GM18502 (cell line): ENCODE measurements at regions not wholly inside any gene's neighbourhood (a gene's known extent, or its start where the extent isn't known, plus 50 kb on each side); places are given as distances from the start of the nearest gene placed in this dataset.
"Not testable (repeated sequence)": the region's sequence is repeated elsewhere in the genome, so short reads cannot be mapped to it uniquely, and the experiment has no call there.

Experiments
- ATAC-seq: cut with Tn5 transposase; IDR thresholded peaks from one replicate; pipeline ENCODE4 v1.9.1; 2021; ENCODE audit warnings: mild to moderate bottlenecking; ENCODE audit not compliant: unreplicated experiment, poor library complexity

DNA sequence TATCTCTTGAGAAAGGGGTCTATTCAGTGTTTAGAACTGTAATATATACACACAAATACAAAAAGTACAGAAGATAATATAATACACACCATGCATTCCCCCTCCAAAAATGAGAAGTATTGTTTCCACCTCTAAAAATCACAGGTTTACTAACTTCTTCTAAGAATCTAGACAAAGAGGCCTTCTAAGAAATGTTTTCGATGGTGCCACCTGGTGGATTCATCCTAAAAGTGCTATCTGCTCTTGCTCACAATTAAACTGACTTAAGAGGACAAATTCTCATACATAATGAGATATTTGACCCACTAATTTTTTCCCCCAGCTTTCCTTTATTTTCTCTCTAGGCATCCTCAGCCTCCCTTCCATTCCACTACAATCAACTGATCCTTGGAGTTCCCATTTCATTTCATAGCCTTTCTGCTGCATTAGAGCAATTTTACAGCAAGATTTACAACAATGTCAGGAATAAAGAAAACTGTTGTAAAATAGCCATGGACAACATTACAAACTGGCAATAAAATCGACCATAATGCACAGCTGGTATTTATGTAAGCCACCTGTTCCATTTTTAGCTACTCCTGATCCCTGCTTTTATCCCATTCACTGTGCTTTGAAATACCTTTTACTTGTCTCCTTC, 124.6 kb downstream of the ARRDC4 start:
- ATAC-seq: no peak

DNA sequence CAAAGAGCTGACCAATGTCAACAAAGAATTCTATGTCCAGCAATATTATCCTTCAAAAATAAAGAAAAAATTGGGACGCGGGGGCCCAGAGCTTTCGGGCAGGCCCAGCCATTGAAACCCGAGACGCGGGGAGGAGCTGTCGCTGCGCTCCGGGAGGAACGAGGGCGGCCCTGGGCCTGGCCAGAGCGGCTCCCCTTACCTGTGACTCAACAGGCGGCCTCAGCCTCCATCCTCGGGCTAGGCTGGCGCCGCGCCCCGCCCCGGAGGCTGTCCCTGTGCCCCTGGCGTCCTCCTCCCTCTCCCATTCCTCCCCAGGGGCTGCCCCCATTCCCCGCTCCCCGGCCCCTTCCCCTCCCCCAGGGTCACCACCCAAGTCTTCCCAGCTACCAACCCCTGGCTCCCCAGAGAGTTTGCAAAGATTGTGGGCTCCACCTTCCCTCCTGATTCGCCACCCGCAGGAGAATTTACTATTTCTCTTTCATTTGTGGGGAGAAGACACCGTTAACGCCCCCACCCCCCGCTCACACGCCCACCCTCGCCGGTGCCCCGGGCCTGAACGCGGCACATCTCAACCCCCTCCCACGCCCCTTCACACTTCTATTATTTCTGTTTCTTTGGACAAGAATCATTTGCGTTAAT, 127.9 kb downstream of the ARRDC4 start:
- peak; percentile 94 for ATAC-seq

DNA sequence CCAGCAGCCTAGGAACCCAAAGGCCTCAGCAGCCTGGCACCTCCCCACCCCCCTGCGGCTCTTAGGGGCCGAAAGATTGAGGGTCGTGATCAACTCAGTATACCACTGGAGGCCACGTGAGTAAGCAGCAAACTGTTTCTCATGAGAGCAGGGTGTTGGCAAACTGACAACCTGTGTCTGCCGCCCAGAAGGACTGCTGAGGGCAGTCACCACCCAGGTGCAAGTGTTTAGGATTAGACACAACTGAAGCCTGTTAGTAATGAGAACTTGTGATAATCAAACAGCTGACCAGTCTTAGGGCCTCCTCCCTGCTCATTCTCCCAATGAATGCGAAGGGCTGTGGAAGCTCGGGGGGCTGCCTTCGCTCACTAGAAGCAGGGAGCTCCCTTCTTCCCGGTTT, 128.8 kb downstream of the ARRDC4 start:
- not testable (repeated sequence) for ATAC-seq

DNA sequence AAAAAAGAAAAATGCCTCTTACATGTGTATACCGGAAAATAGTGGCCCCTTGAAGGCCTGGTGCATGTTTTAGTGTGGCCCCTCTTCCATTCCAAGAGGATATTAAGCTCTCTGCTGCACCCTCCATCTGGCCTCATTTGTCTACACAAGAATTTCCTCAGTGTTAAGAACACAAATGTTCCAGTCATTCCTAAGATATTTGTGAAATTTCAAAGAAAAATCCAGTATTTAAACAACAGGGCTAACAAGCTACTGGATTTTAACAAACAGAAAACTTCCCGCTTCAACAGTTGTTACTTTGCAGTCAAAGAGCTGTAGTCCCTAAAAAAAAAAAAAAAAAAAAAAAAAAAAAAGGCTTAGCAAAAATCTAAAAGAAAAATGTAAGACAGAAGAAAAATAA, 137.5 kb downstream of the ARRDC4 start:
- not testable (repeated sequence) for ATAC-seq

DNA sequence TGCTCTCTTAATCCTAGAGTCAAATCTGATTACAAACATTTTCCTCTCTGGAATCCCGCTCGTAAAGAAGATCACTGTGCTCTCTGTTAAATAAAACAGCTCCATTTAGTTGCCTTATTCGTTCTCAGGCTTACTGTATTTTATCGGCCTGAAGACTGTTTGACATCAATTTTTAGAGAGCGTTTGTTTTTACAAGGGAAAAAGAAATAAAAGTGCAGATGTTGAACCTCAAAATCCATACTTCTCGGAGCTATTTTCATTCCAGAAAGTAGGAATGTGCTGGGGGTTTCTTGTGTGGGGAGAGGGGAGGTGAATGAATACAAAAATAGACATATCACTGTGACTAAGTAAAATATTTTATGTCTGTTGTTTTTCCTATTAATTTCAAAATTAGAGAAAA, 140.1 kb downstream of the ARRDC4 start:
- ATAC-seq: not testable (repeated sequence)

DNA sequence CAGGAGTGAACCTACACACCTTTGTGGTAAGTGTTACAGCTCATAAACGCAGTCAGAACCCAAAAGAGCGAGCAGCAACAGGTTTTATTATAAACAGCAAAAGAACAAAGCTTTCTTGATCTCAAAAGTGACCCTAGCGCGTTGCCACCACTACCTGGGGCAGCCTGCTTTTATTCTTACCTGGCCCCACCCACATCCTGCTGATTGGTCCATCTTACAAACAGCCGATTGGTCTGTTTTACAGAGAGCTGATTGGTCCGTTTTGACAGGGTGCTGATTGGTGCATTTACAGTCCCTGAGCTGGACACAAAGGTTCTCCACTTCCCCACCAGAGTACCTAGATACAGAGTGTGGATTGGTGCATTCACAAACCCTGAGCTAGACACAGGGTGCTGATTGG, 143.1 kb downstream of the ARRDC4 start:
- no peak for ATAC-seq

DNA sequence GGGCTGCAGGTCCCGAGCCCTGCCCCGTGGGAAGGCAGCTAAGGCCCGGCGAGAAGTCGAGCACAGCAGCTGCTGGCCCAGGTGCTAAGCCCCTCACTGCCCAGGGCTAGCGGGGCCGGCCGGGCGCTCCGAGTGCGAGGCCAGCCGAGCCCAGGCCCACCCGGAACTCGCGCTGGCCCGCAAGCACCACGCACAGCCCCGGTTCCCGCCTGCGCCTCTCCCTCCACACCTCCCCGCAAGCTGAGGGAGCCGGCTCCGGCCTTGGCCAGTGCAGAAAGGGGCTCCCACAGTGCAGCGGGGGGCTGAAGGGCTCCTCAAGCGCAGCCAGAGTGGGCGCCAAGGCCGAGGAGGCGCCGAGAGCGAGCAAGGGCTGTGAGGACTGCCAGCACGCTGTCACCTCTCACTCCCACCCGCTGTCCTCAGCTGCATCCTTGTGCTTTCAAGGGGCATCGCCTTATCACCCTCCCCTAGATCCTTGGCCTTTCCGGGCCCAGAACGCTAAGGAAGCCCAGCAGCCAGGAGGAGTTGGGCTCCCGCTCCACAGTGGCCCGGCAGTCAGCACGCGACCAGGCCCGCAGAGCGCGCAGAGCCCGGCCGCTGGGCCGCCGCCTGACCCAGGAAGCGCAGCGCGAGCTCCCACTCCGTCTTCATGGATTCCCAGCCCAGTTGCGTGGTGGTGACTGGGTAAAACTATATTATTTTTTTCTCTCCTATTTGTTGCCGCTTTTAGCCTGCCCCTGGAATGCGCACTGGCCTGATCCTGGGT, 144.1 kb downstream of the ARRDC4 start:
- not testable (repeated sequence) for ATAC-seq

DNA sequence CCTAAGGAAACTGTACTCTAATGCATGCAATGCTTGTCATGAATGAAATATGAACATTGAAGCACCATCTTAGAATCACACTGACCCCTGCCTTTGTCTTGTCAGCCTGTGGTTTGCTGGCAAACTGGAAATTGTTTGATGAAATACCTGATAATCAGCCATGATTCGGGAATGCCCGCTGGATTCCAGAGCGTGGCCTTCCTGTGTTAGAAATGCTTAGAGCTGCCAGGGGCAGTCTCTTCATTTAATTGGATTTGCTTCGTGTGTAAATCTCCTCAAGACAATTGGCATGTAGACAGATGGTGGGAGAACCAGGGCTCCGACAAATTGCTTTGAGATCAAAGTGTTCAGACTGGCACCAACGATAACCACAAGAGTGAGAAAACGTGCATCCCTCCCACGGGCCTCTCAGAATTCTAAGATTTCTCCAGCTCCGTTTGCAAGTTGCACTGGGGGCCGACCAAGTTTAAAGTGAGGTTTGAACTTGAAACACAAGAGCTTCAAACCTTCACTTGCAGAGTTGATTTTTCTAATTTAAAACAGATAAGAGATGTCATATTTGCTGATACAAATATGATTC, 146.2 kb downstream of the ARRDC4 start:
- ATAC-seq: not testable (repeated sequence)

DNA sequence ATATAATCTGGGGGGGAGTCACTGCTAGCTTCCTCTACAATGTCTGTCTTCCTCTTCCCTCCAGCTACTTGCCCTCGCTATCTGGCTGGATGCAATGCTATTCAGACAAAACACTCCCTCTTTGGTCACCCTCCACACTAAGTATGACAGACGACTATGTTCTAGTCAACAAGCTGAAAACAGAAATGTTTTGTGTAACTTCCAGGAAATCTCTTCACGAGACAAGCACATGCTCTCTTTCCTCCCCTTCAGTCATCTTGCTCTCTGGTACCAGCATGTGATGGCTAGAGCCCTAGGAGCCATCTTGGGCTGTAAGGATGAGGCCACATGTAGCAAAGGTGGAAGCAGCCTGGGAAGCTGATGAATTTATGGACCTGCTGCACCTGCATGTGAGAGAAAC, 151.3 kb downstream of the ARRDC4 start:
- no peak for ATAC-seq

DNA sequence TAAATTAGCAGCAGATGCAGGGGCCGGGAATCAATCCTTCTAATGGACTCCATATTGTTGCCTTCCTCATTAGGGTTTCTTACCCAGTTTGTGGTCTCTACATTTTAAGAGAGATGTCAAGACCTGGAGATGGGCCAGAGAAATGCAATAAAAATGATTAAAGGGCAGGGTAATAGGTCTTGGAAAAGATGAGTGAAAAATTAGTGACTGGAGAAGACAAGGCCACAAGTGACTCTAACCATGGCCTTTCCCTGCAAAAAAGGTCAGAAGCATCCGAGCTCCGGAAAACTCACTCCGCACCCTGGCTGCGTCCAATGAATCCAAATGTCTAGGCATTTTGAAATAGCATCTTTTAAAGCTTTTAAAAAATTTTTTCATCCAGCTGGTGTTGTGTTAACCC, 152.8 kb downstream of the ARRDC4 start:
- ATAC-seq: no peak

DNA sequence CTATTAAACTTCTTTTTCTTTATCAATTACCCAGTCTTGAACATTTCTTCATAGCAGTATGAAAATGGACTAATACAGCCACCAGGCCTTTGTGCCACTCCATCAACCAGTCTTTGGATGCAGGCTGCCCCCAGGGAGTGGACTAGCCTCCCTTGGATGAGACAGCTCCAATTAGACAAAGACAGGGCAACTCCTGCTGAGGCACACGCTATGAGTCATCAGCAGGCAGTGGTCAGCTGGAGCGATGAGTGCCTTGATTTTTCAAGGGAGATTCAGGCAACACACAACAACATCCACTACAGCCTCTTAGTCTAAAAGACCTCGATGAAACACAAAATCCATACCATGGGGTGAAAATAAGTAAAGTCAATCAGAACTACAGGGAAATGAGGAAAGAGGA, 160.1 kb downstream of the ARRDC4 start:
- ATAC-seq: no peak

DNA sequence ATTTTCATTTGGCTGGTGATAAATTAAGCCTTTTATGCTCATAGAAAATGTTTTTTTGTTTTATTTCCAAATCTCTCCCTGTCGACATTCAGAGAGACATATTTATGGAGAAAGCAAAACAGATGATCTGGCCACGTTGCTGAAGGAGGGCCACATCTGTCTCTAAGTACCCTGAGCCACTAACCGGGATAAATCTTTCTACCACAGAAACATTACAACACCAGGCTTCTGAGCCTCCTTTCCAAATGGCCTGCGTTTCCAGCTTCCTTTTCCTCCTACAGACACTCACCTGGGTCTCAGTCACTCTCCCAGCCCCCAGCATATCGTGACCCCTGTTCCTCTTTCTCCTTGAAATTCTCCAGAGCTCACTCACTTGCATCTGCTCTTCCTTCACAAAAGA, 161.0 kb downstream of the ARRDC4 start:
- ATAC-seq: no peak

DNA sequence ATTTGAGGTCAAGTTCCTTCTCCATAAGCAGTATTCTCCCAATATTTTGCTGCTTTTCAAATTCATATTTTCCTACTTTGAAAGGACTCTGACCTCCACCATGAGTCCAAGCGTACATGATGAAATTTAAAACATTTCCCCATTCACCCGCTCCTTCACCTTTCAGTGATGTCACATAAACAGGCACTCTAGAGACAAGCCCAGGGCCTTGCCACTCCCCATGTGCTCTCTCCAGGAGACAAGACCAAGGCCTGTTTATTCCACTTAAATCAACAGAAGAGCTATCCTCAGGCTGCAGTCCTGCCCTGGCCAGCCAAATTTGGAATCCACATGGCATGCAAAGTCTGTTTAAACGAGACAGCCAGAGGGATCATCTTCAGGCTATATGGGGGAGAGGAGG, 161.5 kb downstream of the ARRDC4 start:
- no peak for ATAC-seq

DNA sequence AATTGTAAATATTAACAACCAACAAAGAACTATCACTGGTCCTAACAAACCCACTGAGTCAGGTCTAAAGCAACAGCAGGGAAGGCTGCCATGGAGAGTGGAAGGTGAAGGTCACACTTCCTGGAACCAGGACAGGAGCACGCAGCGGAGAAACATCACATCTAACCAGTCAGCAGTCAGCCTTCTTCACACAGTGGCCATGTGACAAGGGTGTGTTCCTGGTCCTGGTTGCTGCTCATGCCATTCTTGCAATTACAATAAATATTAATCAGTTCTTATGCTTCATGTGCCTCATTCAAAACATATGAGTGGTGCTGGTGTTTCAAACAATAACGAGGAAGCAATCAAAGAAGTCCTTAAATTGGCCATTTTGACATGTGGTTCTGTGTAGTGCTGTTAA, 162.8 kb downstream of the ARRDC4 start:
- no peak for ATAC-seq

DNA sequence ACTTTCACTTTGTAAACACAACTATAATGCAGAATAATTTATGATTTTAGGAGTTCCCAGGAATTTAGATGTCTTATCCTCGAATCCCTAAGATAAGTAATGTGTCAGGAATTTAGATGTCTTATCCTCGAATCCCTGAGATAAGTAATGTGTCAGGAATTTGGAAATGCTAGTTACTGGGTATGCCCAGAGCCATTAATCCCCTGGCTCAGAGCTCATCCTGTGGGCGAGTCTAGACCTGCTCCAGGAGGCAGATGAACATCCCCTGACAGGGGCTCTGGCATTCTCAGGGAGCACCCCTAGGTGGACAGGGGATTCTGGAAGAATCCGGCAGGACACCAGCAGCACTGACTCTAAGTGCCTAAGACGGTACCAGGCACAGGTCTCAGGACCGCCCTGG, 163.3 kb downstream of the ARRDC4 start:
- ATAC-seq: no peak

DNA sequence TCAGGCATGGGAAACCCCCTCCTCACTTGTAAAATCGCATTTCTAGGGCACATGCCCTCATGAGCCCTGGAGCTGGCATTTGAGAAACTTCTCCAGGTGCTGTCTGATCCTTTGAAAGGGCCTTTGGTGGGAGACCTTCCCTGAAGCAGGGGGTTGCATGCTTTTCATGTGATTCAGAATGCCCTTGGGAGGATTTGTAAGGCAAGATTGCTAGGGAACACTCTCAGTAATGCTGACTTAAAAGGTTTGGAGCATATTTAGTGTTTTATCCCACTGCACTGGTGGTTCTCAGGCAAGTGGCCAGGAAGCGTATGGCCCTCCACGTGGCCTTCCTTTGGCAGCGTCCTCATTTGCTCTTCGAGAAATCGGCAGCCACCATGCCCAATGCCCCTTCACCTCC, 164.1 kb downstream of the ARRDC4 start:
- no peak for ATAC-seq

DNA sequence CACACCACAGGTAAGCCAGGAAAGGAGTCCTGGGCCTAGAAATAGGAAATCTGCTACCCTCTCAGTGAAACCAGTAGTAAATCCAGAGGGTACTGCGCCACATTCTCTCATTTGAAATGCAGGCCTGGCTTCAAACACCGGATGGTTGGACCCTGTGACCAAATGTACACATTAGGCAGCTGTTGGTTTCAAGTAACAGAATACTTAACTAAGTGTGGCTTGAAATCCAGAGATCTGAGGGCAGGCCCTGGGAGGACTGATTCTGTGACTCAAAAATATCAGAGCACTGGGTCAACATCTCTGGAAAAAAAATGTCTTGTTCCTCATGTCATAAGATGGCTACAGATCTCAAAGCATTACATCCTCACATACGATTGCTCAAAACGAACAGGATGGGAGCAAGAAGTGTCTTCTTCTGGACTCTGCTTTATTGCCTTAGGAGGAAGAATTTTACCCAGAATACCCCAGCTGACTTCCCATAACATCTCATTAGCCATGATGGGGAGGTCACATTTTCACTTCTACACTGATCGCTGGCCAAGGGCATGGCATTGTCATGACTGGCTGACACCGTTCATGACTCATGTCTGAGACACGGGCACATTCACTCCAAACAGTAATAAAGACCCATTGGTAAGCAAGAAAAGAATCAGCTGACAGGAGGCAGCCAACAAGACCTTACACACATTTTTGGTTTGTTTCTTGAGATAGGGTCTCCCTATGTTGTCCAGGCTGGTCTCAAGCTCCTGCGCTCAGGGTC, 166.0 kb downstream of the ARRDC4 start:
- no peak for ATAC-seq

DNA sequence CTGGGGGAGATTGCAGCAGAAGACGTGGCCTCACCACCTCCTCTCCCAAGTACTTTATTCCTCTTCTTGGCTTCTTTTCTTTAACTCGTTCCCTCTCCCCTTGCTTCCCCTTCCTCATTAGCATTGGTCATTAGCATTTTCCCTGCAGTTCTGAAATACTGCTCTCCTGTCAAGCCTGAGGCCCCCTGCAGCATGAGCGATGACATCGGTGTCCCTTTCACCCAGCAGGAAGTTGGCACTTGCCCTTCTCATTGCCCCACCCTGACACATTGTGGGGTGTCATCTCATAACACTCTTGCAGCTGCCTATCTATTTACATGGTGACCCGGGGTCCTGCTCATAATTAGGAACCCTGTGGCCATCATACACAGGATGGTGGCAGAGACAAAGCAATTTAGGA, 167.1 kb downstream of the ARRDC4 start:
- no peak for ATAC-seq

DNA sequence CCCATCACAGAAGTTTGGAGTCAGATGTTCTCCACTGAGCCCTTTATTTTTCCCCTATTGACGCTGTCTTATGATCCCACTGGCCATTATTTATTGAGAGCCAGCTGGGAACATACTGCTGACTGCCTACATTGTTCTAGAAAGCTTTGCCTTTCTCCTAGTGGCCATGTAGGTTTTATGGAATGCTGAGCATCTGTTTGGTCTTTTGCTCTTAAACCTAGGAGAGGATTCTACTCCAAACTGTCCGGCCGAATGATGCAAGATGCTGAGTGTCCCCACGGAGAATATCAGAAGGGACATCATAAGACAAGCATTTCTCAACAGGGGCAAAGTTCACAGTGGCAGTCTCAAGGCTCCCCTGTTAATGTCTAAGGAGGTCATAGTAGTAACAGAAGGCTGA, 171.4 kb downstream of the ARRDC4 start:
- no peak for ATAC-seq

DNA sequence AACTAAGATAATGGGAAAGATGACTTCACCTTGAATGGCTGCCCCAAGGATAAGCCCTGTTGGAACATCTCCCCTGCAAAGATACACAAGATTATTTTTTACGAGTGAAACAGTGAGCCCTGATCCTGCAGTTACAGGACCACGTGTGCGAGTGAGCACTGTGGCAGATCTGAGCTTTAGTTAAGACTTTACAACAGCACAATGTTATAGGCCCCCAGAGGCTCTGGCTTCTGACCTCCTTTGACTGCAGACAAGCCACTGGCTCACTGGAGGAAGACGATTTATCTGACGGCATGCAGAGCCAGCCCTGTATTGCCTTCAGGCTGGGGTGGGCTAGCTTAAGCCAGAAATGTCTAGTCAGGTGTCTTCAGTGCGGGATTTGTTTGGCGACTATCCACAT, 174.4 kb downstream of the ARRDC4 start:
- ATAC-seq: no peak

DNA sequence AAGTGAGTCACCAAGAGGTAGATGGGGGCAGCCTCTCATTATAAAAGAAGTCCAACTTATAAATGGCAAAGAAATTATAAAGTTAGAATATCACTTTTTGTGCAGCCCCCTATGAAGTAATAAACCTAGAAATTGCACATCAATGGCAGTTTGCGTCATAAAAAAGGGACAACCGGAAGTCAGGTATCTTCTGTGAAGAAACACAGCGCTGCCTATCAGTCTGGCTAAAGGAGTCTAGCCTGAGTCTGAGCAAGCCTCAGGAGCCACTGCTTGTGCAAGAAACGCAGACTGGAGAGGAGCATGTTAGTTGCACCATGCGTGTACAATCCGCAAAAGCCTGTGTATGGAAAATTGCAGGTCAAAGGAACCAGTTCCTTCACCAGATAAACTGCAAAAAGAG, 178.4 kb downstream of the ARRDC4 start:
- no peak for ATAC-seq
